ENCODE measurements at regions not wholly inside any gene's neighbourhood (a gene's known extent, or its start where the extent isn't known, plus 50 kb on each side); places are given as distances from the start of the nearest gene placed in this dataset.

- Mint-ChIP-seq H3K27me3 (ENCODE audit: unreplicated experiment) (no peaks in the 10 kb centered on the region), H3K27ac (ENCODE audit: unreplicated experiment) (no peak overlapping the region), H3K4me3 (ENCODE audit: unreplicated experiment) (no peak overlapping the region), H3K9me3 (ENCODE audit: unreplicated experiment) (no peaks in the 10 kb centered on the region), H3K4me1 (ENCODE audit: unreplicated experiment) (peaks cover 4% of the 10 kb centered on the region), H3K36me3 (ENCODE audit: unreplicated experiment) (no peaks in the 10 kb centered on the region)
- TF ChIP-seq CTCF (IDR thresholded peaks at IDR 0.05): no peak
- no peak for DNase-seq (ENCODE audit: extremely low spot score, unreplicated experiment)
Measured at GRCh38 chr12:30417697-30418231, 277.9 kb downstream of the IPO8 start.

GRCh38 chr12:30416631-30417030 lies 279.0 kb downstream of the IPO8 start:
- no peak for TF ChIP-seq CTCF (IDR thresholded peaks at IDR 0.05)
- no peaks in the 10 kb centered on the region for H3K27me3 Mint-ChIP-seq (ENCODE audit: unreplicated experiment)
- no peaks in the 10 kb centered on the region for H3K36me3 Mint-ChIP-seq (ENCODE audit: unreplicated experiment)
- DNase-seq (ENCODE audit: extremely low spot score, unreplicated experiment): no peak
- no peak overlapping the region for H3K4me3 Mint-ChIP-seq (ENCODE audit: unreplicated experiment)
- H3K4me1 Mint-ChIP-seq (ENCODE audit: unreplicated experiment): peaks cover 4% of the 10 kb centered on the region
- H3K9me3 Mint-ChIP-seq (ENCODE audit: unreplicated experiment): no peaks in the 10 kb centered on the region
- no peak overlapping the region for H3K27ac Mint-ChIP-seq (ENCODE audit: unreplicated experiment)

- TF ChIP-seq CTCF (IDR thresholded peaks at IDR 0.05): no peak
- Mint-ChIP-seq H3K4me3 (ENCODE audit: unreplicated experiment) (no peak overlapping the region), H3K27ac (ENCODE audit: unreplicated experiment) (no peak overlapping the region), H3K36me3 (ENCODE audit: unreplicated experiment) (no peaks in the 10 kb centered on the region), H3K27me3 (ENCODE audit: unreplicated experiment) (no peaks in the 10 kb centered on the region), H3K9me3 (ENCODE audit: unreplicated experiment) (no peaks in the 10 kb centered on the region), H3K4me1 (ENCODE audit: unreplicated experiment) (peaks cover 3% of the 10 kb centered on the region)
- no peak for DNase-seq (ENCODE audit: extremely low spot score, unreplicated experiment)
Measured at GRCh38 chr12:30415777-30416176, 279.9 kb downstream of the IPO8 start.

GRCh38 chr12:30414507-30414906 lies 281.2 kb downstream of the IPO8 start:
- Mint-ChIP-seq H3K4me1 (ENCODE audit: unreplicated experiment) (peaks cover 3% of the 10 kb centered on the region), H3K27me3 (ENCODE audit: unreplicated experiment) (peaks cover 2% of the 10 kb centered on the region), H3K27ac (ENCODE audit: unreplicated experiment) (no peak overlapping the region), H3K9me3 (ENCODE audit: unreplicated experiment) (no peaks in the 10 kb centered on the region), H3K36me3 (ENCODE audit: unreplicated experiment) (no peaks in the 10 kb centered on the region), H3K4me3 (ENCODE audit: unreplicated experiment) (no peak overlapping the region)
- DNase-seq (ENCODE audit: extremely low spot score, unreplicated experiment): no peak
- no peak for TF ChIP-seq CTCF (IDR thresholded peaks at IDR 0.05)

- Mint-ChIP-seq H3K27ac (ENCODE audit: unreplicated experiment) (no peak overlapping the region), H3K4me3 (ENCODE audit: unreplicated experiment) (no peak overlapping the region), H3K27me3 (ENCODE audit: unreplicated experiment) (peaks cover 7% of the 10 kb centered on the region), H3K36me3 (ENCODE audit: unreplicated experiment) (no peaks in the 10 kb centered on the region), H3K9me3 (ENCODE audit: unreplicated experiment) (peaks cover 15% of the 10 kb centered on the region), H3K4me1 (ENCODE audit: unreplicated experiment) (no peaks in the 10 kb centered on the region)
- TF ChIP-seq CTCF (IDR thresholded peaks at IDR 0.05): no peak
- DNase-seq (ENCODE audit: extremely low spot score, unreplicated experiment): no peak
Measured at GRCh38 chr12:30400349-30400748, 295.3 kb downstream of the IPO8 start.

All from osteocyte (in vitro differentiated cells).